ENCODE measurements at regions not wholly inside any gene's neighbourhood (a gene's known extent, or its start where the extent isn't known, plus 50 kb on each side); places are given as distances from the start of the nearest gene placed in this dataset.

GRCh38 chr6:154656660-154657059, 76.6 kb upstream of the SCAF8 start:
- Histone ChIP-seq H2AFZ (ENCODE audit: low read depth, low read length, poor library complexity, severe bottlenecking) (no peak overlapping the region), H3K4me2 (ENCODE audit: low read length) (no peak overlapping the region), H3K4me1 (ENCODE audit: control insufficient read depth in 1 of 2, insufficient read depth in 2 of 2, low read length in 2 of 2) (no peaks in the 10 kb centered on the region), H3K9me3 (ENCODE audit: control insufficient read depth in 1 of 2, insufficient read depth in 1 of 2, low read depth in 1 of 2, low read length in 2 of 2) (no peaks in the 10 kb centered on the region), H3K27ac (ENCODE audit: low read depth, low read length) (no peak overlapping the region), H3K79me2 (ENCODE audit: insufficient read depth, low read length) (no peaks in the 10 kb centered on the region), H3K36me3 (ENCODE audit: control insufficient read depth in 1 of 2, insufficient read depth in 2 of 2, low read length in 2 of 2) (no peaks in the 10 kb centered on the region), H3K9ac (ENCODE audit: low read length) (no peak overlapping the region), H4K20me1 (ENCODE audit: insufficient read depth) (no peaks in the 10 kb centered on the region), H3K4me3 (replicated peaks in 1 of 2; ENCODE audit: low read depth in 1 of 2, low read length in 2 of 2) (no peak overlapping the region), H3K9me2 (ENCODE audit: insufficient read depth) (no peaks in the 10 kb centered on the region), H3K27me3 (ENCODE audit: insufficient read depth, low read length) (no peaks in the 10 kb centered on the region)
- no peak for DNase-seq (ENCODE audit: low read depth, low spot score)
- ATAC-seq, result no peak
- CTCF ChIA-PET, result no interaction called here
- RAD21 ChIA-PET (ENCODE audit: low non-redundant PET in 1 of 2, low total read pairs in 2 of 2, uncharacterized antibody in 2 of 2, unreplicated experiment in 2 of 2), result no interaction called here
- POLR2A ChIA-PET, result no interaction called here
- intact Hi-C loops (cut with micrococcal nuclease), result no loop called here
- BruUV-seq (replicated peaks), result no TSS peak
- TF ChIP-seq YY1 (IDR thresholded peaks at IDR 0.05; ENCODE audit: extremely low read depth, insufficient replicate concordance, low read depth, low read length) (no peak), ELF1 (IDR thresholded peaks at IDR 0.05; ENCODE audit: borderline replicate concordance, low read depth) (no peak)
- TF ChIP-seq, protein P1, sequence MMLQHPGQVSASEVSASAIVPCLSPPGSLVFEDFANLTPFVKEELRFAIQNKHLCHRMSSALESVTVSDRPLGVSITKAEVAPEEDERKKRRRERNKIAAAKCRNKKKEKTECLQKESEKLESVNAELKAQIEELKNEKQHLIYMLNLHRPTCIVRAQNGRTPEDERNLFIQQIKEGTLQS (IDR thresholded peaks at IDR 0.05), result no peak

DNA sequence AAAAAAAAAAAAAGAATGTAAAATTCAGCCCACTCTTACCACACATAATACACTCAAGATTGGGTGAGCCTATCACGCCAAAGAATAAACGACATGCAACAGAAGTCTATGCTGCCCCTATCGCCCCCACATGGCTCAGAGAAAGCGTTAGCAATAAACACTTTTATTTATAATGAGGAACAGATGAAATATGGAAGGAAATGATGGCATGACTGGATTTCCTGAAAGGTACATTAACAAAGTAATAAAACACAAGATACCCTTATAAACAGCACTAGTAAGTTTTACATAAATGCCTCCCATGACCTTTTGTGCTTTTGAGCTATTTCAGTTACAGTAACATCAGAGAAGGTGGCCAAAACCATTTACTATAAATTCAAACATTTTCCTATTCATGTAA, 71.4 kb upstream of the SCAF8 start:
- ChIA-PET RAD21 (ENCODE audit: low non-redundant PET in 1 of 2, low total read pairs in 2 of 2, uncharacterized antibody in 2 of 2, unreplicated experiment in 2 of 2) (interaction anchor here in 1 of 2 experiments (0.7 kb wide), 1 partner anchor 363 kb away, joined by 5 read pairs; no protein-coding TSS in a partner anchor), CTCF (interaction anchor here (0.7 kb wide), 1 partner anchor 12 kb away, joined by 3 read pairs; no protein-coding TSS in a partner anchor), POLR2A (no interaction called here)
- ATAC-seq (no peak), DNase-seq (ENCODE audit: low read depth, low spot score) (no peak)
- H4K20me1 ChIP-seq (ENCODE audit: insufficient read depth), result no peaks in the 10 kb centered on the region
- intact Hi-C loops (cut with micrococcal nuclease), result no loop called here
- H3K79me2 ChIP-seq (ENCODE audit: insufficient read depth, low read length), result no peaks in the 10 kb centered on the region
- no peak overlapping the region for H3K27ac ChIP-seq (ENCODE audit: low read depth, low read length)
- H3K27me3 ChIP-seq (ENCODE audit: insufficient read depth, low read length), result no peaks in the 10 kb centered on the region
- no peak overlapping the region for H3K4me2 ChIP-seq (ENCODE audit: low read length)
- no peaks in the 10 kb centered on the region for H3K36me3 ChIP-seq (ENCODE audit: control insufficient read depth in 1 of 2, insufficient read depth in 2 of 2, low read length in 2 of 2)
- H2AFZ ChIP-seq (ENCODE audit: low read depth, low read length, poor library complexity, severe bottlenecking), result no peak overlapping the region
- H3K4me1 ChIP-seq (ENCODE audit: control insufficient read depth in 1 of 2, insufficient read depth in 2 of 2, low read length in 2 of 2), result no peaks in the 10 kb centered on the region
- H3K9me3 ChIP-seq (ENCODE audit: control insufficient read depth in 1 of 2, insufficient read depth in 1 of 2, low read depth in 1 of 2, low read length in 2 of 2), result no peaks in the 10 kb centered on the region
- no peak overlapping the region for H3K4me3 ChIP-seq (replicated peaks in 1 of 2; ENCODE audit: low read depth in 1 of 2, low read length in 2 of 2)
- TF ChIP-seq SRF (IDR thresholded peaks at IDR 0.05; ENCODE audit: low read depth) (no peak), ZFX (IDR thresholded peaks at IDR 0.05) (no peak), CTCF (IDR thresholded peaks at IDR 0.05 in 2 of 3, conservative IDR thresholded peaks at IDR 0.05 in 1 of 3; ENCODE audit: borderline replicate concordance in 1 of 3, insufficient read depth in 1 of 3, low read depth in 2 of 3, low read length in 2 of 3) (0 out of 6 replicates have a peak, but pooled peaks of 1 of the 3 experiments have one; percentile 16), EGR1 (IDR thresholded peaks at IDR 0.05; ENCODE audit: low read depth) (no peak), EZH2 (IDR thresholded peaks at IDR 0.05) (no peak), JUND (IDR thresholded peaks at IDR 0.05) (no peak), CBX3 (IDR thresholded peaks at IDR 0.05; ENCODE audit: low read depth) (no peak), ZNF274 (IDR thresholded peaks at IDR 0.05; ENCODE audit: low read depth, low read length) (no peak)
- no peaks in the 10 kb centered on the region for H3K9me2 ChIP-seq (ENCODE audit: insufficient read depth)
- H3K9ac ChIP-seq (ENCODE audit: low read length), result no peak overlapping the region
- BruUV-seq (replicated peaks), result no TSS peak
